ENCODE measurements at regions not wholly inside any gene's neighbourhood (a gene's known extent, or its start where the extent isn't known, plus 50 kb on each side); places are given as distances from the start of the nearest gene placed in this dataset.

GRCh38 chr5:89885670-89886069 lies 523.9 kb downstream of the CETN3 start:
- TF ChIP-seq EZH2phosphoT487 (IDR thresholded peaks at IDR 0.05; ENCODE audit: insufficient read depth, low read depth) (no peak), EZH2 (IDR thresholded peaks at IDR 0.05; ENCODE audit: insufficient read depth, poor library complexity, severe bottlenecking) (no peak)
